NCI-H748 (cell line): ENCODE measurements at regions not wholly inside any gene's neighbourhood (a gene's known extent, or its start where the extent isn't known, plus 50 kb on each side); places are given as distances from the start of the nearest gene placed in this dataset.
A peak's percentile ranks its signal among the peaks of the same experiment; 100 is the strongest.

Experiments used
- DNase-seq: peaks from one replicate; lab custom pipeline; 2025; ENCODE audit not compliant: unreplicated experiment; lab: John Stamatoyannopoulos, UW

DNA sequence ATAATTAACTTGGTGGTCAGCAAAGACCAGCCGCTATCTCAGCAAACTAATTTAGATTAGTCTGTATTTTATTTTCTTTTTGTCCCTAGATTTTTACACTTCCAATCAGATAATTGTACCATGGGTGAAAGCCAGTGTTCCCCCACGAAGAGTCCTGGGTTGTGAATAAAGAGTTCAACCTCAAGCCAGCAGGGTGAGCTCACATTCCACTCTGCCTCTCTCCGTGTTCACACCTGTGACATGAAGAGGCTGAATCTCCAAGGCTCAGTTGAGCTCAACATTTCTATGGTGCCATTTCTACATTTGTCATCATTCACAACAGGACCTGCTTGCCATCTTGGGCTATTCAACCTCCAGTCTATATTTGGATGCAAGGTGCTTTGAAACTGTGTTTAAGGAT, 771.5 kb downstream of the GALR1 start:
- peak; percentile 63 for DNase-seq

GRCh38 chr18:78031589-78031988, 781.9 kb downstream of the GALR1 start:
- no peak for DNase-seq

- no peak for DNase-seq
Observed at GRCh38 chr18:78031991-78032390, 782.3 kb downstream of the GALR1 start.

GRCh38 chr18:78032574-78032973, 782.9 kb downstream of the GALR1 start:
- DNase-seq, result no peak

DNA sequence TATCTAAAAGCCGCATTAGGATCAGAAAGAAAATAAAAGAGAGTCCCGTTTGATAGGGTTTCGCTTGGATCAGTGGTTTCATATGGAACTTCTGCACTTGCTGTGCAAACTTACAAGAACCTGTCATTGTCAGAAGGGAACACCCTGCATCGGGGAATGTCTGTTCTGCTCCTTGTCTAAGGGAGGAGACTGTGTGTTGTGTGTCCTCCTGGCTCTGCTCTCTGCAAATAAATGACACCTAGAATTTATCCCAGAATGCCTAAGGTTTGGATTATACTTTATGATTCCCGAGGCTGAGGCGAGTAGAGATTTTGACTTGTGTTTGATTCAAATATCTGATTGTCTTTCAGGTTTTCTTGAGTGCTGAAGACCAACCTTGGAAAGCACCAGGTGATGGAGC, 785.1 kb downstream of the GALR1 start:
- no peak for DNase-seq

DNA sequence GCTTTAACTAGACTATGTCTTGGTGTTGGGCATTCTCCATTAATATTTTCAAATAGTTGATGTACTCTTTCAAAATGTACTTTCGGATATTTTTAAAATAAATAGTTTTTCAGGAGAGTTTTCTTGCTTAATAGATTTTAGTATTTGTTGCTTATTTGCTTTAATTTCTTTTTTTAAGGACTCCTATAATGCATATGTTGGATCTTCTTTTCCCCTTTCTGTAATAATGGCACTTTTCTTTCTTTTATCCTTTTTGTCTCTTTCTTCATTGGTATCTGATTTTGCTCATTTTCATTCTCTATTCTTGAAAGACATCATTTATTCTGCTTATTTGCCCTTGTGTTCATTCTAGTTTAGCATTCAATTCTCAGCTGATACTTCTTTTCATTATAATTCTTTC, 791.6 kb downstream of the GALR1 start:
- DNase-seq, result no peak

- no peak for DNase-seq
Observed at GRCh38 chr18:78046631-78047030, 797.0 kb downstream of the GALR1 start.

- no peak for DNase-seq
Observed at GRCh38 chr18:78049281-78049680, 799.6 kb downstream of the GALR1 start.

- no peak for DNase-seq
Observed at GRCh38 chr18:78054801-78055200, 805.2 kb downstream of the GALR1 start.

GRCh38 chr18:78056011-78056410, 806.4 kb downstream of the GALR1 start:
- no peak for DNase-seq

GRCh38 chr18:78069784-78070664, 820.4 kb downstream of the GALR1 start:
- peak; percentile 39 for DNase-seq

- no peak for DNase-seq
Observed at GRCh38 chr18:78071166-78071710, 821.6 kb downstream of the GALR1 start.

DNA sequence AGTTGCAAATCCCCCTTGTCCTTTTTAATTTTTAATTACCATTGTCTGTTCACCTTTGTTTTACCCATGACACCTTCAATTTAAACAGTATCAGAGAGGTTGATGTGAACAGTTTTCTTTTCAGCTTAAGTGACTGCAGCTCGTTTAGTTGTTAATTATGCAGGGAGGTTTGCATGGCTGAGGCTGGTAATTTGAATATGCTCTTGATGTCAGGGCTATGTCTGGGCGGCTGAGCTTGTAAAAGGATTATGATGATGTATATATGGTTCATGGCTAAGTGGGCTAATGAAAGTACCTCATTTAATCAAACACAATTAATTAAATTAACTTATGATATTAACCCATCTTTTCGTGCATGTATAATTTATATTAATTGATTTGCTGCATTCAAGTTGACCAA, 822.1 kb downstream of the GALR1 start:
- DNase-seq, result no peak

GRCh38 chr18:78072375-78072774, 822.7 kb downstream of the GALR1 start:
- no peak for DNase-seq

GRCh38 chr18:78073275-78073674, 823.6 kb downstream of the GALR1 start:
- DNase-seq, result peak; percentile 68

GRCh38 chr18:78074400-78075020, 824.9 kb downstream of the GALR1 start:
- peak; percentile 43 for DNase-seq

DNA sequence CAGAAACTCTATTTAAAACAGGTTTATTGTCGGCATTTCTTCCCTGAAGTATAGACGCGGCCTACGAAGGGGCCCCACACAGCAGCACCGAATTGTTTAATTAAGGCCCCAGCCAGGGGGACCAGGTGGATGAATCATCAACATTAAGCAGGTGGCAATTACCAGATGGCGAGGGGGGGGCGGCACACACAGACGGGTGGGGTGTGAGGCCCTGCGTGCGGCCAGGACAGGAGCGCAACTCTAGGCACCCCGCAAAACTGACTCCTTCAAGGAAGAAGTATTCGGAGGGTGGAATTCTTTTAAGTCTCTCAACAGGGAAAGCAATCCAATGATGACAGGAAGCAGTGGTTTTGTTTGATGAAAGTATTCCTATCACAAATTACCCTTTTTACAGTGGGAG, 830.4 kb downstream of the GALR1 start:
- DNase-seq, result peak; percentile 89

GRCh38 chr18:78080761-78081160, 831.1 kb downstream of the GALR1 start:
- DNase-seq, result peak; percentile 87

- peak; percentile 99 for DNase-seq
Observed at GRCh38 chr18:78082816-78083215, 833.2 kb downstream of the GALR1 start.

- DNase-seq, result no peak
Observed at GRCh38 chr18:78085241-78086185, 835.9 kb downstream of the GALR1 start.

GRCh38 chr18:78086931-78087330, 837.3 kb downstream of the GALR1 start:
- no peak for DNase-seq
